ENCODE measurements at regions not wholly inside any gene's neighbourhood (a gene's known extent, or its start where the extent isn't known, plus 50 kb on each side); places are given as distances from the start of the nearest gene placed in this dataset.
"Not testable (repeated sequence)": the region's sequence is repeated elsewhere in the genome, so short reads cannot be mapped to it uniquely, and the experiment has no call there.

DNA sequence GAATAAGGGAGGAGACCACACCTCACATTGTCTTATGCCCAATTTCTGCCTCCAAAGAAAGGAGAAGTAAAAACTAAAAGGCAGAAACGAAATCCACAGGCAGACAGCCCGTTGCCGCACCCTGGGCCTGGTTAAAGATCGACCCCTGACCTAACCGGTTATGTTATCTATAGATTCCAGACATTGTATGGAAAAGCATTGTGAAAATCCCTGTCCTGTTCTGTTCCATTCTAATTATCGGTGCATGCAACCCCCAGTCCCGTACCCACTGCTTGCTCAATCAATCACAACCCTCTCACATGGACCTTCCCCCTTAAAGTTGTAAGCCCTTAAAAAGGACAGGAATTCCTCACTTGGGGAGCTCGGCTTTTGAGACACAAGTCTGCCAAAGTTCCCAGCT lies 117.1 kb upstream of the PPM1J start:
- H3K4me1 Mint-ChIP-seq (ENCODE audit: low read depth); H3K36me3 Mint-ChIP-seq (ENCODE audit: low read depth); ATAC-seq; POLR2A ChIA-PET; H3K9me3 Mint-ChIP-seq (ENCODE audit: insufficient read depth); H3K4me3 Mint-ChIP-seq; CTCF ChIA-PET; H3K27ac Mint-ChIP-seq; DNase-seq: not testable (repeated sequence)
- peaks cover 27% of the 10 kb centered on the region for H3K27me3 Mint-ChIP-seq (ENCODE audit: low read depth)

DNA sequence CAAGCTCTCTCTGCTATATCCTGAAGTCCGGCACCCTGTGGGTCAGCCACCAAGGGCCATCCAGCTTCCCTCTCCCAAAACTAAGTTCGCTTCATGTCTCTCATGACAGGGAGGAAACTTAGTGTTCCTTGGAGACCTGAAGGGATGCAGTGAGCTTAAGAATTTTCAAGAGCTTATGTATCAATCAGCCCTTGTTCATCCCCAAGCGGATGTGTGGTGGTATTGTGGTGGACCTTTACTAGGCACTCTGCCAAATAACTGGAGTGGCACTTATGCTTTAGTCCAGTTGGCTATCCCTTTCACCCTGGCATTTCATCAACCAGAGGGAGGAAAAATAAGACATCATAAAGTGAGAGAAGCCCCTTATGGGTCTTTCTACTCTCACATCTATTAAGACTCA lies 114.6 kb upstream of the PPM1J start:
- H3K36me3 Mint-ChIP-seq (ENCODE audit: low read depth); H3K27ac Mint-ChIP-seq; H3K4me1 Mint-ChIP-seq (ENCODE audit: low read depth); DNase-seq; H3K4me3 Mint-ChIP-seq; ATAC-seq; POLR2A ChIA-PET; H3K9me3 Mint-ChIP-seq (ENCODE audit: insufficient read depth): not testable (repeated sequence)
- CTCF ChIA-PET = interaction anchor here (0.7 to 1.4 kb wide), 3 partner anchors 9 to 243 kb away, joined by 3 read pairs; partner anchors contain the start of gene LRIG2
- H3K27me3 Mint-ChIP-seq (ENCODE audit: low read depth) = peaks cover 26% of the 10 kb centered on the region

DNA sequence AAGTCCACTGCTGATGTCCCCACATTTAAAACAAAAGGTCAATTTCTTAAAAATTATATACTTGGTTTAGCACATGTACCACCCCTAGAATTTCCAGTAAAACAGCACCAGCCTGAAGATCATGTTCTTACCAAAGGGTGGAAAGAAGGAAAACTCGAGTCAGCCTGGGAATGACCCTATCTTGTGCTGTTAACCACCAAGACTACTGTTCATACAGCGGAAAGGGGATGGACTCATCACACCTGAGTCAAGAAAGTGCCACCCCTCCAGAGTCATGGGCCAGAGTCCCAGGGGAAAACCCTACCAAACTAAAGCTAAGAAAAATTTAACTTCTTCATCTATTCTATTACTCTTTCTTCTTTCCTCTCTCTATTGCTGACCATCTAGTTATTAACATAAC lies 113.6 kb upstream of the PPM1J start:
- no peak for ATAC-seq
- POLR2A ChIA-PET = no interaction called here
- peaks cover 27% of the 10 kb centered on the region for H3K27me3 Mint-ChIP-seq (ENCODE audit: low read depth)

DNA sequence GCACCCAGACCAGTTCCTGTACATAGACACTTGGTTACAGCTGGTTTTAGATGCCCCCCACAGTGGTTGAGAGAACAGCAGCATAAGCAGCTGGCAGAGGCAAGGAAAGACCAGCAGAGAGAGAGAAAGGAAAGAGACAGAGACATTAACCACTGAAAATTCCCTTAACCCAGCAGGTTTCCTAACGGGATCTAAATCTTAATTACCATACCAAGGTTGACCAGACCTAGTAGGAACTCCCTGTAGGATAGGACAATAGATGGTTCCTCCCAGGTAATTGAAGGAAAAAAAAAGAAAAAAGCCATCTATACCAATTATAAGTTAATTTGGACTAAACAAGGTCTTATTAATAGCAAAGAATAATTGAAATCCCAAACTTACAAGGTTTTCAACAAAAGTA lies 112.3 kb upstream of the PPM1J start:
- H3K27ac Mint-ChIP-seq; ATAC-seq; POLR2A ChIA-PET; DNase-seq; H3K9me3 Mint-ChIP-seq (ENCODE audit: insufficient read depth); CTCF ChIA-PET; H3K4me1 Mint-ChIP-seq (ENCODE audit: low read depth); H3K4me3 Mint-ChIP-seq; H3K36me3 Mint-ChIP-seq (ENCODE audit: low read depth): not testable (repeated sequence)
- peaks cover 22% of the 10 kb centered on the region for H3K27me3 Mint-ChIP-seq (ENCODE audit: low read depth)

More for the DNA sequence above, 113.6 kb upstream of the PPM1J start:
- no peaks in the 10 kb centered on the region for H3K36me3 Mint-ChIP-seq (ENCODE audit: low read depth)
- H3K9me3 Mint-ChIP-seq (ENCODE audit: insufficient read depth) = no peaks in the 10 kb centered on the region
- CTCF ChIA-PET = interaction anchor here (0.9 kb wide), 1 partner anchor 110 kb away, joined by 3 read pairs; a partner anchor contains a TSS
- H3K4me1 Mint-ChIP-seq (ENCODE audit: low read depth) = peaks cover 2% of the 10 kb centered on the region
- no peak for DNase-seq
- H3K27ac Mint-ChIP-seq = no peak overlapping the region
- no peak overlapping the region for H3K4me3 Mint-ChIP-seq

DNA sequence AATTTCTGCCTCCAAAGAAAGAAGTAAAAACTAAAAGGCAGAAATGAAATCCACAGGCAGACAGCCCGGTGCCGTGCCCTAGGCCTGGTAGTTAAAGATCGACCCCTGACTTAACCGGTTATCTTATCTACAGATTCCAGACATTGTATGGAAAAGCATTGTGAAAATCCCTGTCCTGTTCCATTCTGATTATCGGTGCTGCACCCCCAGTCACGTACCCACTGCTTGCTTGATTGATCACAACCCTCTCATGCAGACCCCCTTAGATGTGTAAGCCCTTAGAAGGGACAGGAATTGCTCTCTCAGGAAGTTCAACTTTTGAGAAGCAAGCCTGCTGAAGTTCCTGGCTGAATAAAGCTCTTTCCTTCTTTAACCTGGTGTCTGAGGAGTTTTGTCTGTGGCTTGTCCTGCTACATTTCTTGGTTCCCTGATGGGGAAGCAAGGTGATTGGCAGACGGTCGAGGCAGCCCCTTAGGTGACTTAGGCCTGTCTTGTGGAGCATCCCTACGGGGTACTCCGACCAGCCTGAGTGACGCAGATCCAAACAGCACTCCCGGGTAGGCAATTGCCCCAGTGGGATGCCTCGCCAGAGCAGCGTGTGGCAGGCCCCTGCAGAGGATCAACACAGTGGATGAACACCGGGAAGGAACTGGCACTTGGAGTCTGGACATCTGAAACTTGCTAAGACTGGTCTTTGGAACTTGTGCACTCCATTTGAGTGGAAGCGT lies 111.2 kb upstream of the PPM1J start:
- Mint-ChIP-seq H3K4me1 (ENCODE audit: low read depth) (peaks cover 2% of the 10 kb centered on the region), H3K27ac (no peak overlapping the region), H3K4me3 (no peak overlapping the region), H3K27me3 (ENCODE audit: low read depth) (peaks cover 18% of the 10 kb centered on the region), H3K9me3 (ENCODE audit: insufficient read depth) (no peaks in the 10 kb centered on the region), H3K36me3 (ENCODE audit: low read depth) (no peaks in the 10 kb centered on the region)
- ChIA-PET CTCF (no interaction called here), POLR2A (no interaction called here)
- no peak for DNase-seq
- no peak for ATAC-seq

DNA sequence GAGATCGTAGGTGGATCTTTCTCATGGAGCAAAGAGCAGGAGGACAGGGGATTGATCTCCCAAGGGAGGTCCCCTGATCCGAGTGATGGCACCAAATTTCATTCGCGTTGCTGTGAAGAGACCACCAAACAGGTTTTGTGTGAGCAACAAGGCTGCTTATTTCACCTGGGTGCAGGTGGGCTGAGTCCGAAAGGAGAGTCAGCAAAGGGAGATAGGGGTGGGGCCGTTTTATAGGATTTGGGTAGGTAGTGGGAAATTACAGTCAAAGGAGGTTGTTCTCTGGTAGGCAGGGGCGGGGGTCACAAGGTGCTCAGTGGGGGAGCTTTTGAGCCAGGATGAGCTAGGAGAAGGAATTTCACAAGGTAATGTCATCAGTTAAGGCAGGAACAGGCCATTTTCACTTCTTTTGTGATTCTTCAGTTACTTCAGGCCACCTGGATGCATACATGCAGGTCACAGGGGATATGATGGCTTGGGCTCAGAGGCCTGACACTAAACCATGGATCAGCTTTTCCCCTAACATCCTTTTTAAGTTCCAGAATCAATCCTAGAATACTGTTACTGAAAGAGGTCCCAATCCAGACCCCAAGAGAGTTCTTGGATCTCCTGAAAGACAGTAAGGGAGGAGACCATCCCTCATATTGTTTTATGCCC lies 110.6 kb upstream of the PPM1J start:
- H3K36me3 Mint-ChIP-seq (ENCODE audit: low read depth); CTCF ChIA-PET; H3K9me3 Mint-ChIP-seq (ENCODE audit: insufficient read depth); H3K4me1 Mint-ChIP-seq (ENCODE audit: low read depth); ATAC-seq; DNase-seq; H3K27ac Mint-ChIP-seq; H3K4me3 Mint-ChIP-seq; POLR2A ChIA-PET: not testable (repeated sequence)
- H3K27me3 Mint-ChIP-seq (ENCODE audit: low read depth) = peaks cover 18% of the 10 kb centered on the region

DNA sequence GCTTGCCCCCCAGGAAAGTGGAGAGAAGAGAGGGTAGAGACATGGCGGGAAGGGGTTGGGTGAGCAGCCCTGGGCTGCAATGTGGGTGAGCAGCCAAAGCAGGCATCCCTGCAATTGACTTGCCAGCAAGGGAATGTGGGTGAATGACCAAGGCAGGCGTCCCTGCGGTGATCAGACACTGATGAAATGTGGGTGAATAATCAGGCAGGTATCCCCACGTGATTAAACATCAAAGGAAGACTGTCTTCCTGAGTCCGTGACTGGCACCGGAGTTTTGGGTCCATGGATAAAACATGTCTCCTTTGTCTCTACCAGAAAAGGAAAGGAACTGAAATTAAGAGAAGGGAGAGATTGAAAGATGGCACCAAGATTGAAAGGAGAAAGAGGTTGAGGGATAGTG lies 109.9 kb upstream of the PPM1J start:
- H3K27ac Mint-ChIP-seq; CTCF ChIA-PET; H3K4me3 Mint-ChIP-seq; H3K9me3 Mint-ChIP-seq (ENCODE audit: insufficient read depth); H3K36me3 Mint-ChIP-seq (ENCODE audit: low read depth); DNase-seq; H3K4me1 Mint-ChIP-seq (ENCODE audit: low read depth); POLR2A ChIA-PET; ATAC-seq: not testable (repeated sequence)
- H3K27me3 Mint-ChIP-seq (ENCODE audit: low read depth) = peaks cover 20% of the 10 kb centered on the region

DNA sequence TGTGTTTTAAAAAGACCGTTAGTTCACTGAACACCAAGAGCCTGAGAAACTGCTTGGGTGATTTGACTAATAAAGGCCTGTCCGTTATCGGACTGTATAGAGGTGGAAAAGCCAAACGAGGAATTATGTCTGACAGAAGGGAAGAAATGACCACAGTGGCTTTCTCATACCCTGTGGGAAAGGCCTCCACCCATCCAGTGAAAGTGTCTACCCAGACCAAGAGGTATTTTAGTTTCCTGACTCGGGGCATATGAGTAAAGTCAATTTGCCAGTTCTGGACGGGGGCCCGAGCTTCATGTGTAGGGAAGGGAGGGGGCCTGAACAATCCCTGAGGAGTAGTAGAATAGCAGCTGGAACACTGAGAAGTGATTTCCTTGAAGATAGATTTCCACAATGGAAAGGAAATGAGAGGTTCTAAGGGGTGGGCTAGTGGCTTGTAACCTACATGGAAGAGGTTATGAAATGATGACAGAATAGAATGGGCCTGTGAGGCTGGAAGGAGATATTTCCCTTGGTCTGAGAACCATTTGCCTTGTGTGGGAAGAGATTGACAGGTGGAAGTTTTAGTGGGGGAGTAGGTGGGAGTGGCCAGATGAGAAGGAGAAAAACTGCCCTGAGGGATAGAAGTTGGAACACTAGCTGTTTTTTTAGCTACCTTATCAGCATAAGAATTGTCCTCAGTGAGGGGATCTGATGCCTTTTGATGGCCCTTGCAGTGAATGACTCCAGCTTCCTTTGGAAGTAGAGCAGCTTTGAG lies 106.4 kb upstream of the PPM1J start:
- not testable (repeated sequence) for DNase-seq
- H3K27me3 Mint-ChIP-seq (ENCODE audit: low read depth) = peaks cover 20% of the 10 kb centered on the region

DNA sequence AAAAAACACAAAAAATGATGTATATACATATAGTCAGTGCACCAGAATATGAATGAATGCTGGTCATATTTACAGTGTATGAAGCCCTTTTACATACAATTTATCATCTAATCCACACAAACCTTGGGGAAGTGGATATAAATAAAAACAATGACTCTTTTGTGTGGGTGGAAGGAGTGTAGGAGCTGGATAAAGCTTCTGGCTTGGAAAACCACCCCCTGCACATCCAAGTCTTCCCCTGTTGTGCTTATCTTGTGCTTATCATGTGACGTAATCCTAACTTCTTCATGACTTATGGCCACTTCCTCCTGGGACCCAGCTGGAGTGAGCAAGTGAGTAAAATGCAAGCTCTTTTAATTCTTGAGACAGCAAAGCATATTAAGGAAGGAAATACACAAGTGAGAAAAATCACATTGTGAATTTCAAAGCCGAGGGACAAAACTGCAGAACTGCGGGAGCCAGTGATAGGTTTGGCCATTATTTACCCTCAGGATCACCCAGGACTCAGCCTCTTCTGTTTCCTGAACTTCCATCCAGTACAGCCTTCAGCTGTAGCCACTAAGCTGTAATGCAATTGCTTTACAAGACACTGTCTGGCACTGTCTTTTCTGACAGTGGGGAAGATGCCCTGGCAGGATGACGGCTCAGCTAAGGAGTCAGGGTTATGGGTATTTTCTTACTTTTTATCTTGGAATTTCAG lies 104.0 kb upstream of the PPM1J start:
- no peak for DNase-seq
- no peak overlapping the region for H3K27ac Mint-ChIP-seq
- ChIA-PET CTCF (interaction anchor here (0.7 kb wide), 1 partner anchor 61 kb away, joined by 3 read pairs; no protein-coding TSS in a partner anchor), POLR2A (no interaction called here)
- no peak overlapping the region for H3K4me3 Mint-ChIP-seq
- peaks cover 4% of the 10 kb centered on the region for H3K4me1 Mint-ChIP-seq (ENCODE audit: low read depth)
- H3K9me3 Mint-ChIP-seq (ENCODE audit: insufficient read depth) = no peaks in the 10 kb centered on the region
- peaks cover 8% of the 10 kb centered on the region for H3K27me3 Mint-ChIP-seq (ENCODE audit: low read depth)
- ATAC-seq = no peak
- no peaks in the 10 kb centered on the region for H3K36me3 Mint-ChIP-seq (ENCODE audit: low read depth)

More for the DNA sequence above, 106.4 kb upstream of the PPM1J start:
- H3K4me1 Mint-ChIP-seq (ENCODE audit: low read depth); H3K36me3 Mint-ChIP-seq (ENCODE audit: low read depth); H3K9me3 Mint-ChIP-seq (ENCODE audit: insufficient read depth); H3K27ac Mint-ChIP-seq; POLR2A ChIA-PET; H3K4me3 Mint-ChIP-seq; ATAC-seq: not testable (repeated sequence)
- CTCF ChIA-PET = interaction anchor here (1.3 kb wide), 1 partner anchor 252 kb away, joined by 4 read pairs; the partner anchor contains the start of gene LRIG2

DNA sequence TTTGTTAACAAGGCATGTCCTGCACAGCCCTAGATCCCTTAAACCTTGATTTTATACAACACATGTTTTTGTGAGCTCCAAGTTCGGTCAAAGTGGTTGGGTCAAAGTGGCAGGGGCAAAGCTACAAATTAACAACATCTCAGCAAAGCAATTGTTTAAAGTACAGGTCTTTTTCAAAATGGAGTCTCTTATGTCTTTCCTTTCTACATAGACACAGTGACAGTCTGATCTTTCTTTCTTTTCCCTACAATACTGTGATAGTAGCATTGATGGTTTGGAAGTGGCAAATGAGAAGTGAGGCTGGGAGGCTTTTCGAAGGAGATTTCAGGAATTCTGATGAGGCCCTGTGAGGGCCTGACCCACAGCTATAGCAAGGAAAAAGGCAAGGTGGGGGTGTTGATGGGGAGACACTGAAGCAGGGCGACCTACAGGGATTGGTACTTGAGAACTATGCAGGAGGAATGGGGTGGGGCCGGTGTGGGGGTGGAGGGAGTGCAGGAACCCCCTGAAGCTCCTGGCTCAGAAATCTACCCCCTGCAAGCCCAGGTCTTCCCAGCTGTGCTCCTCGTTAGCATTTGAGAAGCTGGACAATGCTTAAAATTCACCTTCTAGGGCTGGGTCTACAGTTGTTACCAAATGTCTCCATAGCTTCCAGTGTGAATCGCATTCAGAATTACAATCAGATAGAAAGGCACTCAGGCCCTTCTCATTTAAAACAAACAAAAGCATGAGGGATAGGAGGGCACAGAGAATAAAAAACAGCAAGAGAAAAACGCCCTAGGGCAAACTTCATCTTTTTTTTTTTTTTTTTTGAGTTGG lies 102.6 kb upstream of the PPM1J start:
- CTCF ChIA-PET = no interaction called here
- no peaks in the 10 kb centered on the region for H3K9me3 Mint-ChIP-seq (ENCODE audit: insufficient read depth)
- no peak for ATAC-seq
- H3K27ac Mint-ChIP-seq = no peak overlapping the region
- peaks cover 4% of the 10 kb centered on the region for H3K4me1 Mint-ChIP-seq (ENCODE audit: low read depth)
- H3K36me3 Mint-ChIP-seq (ENCODE audit: low read depth) = no peaks in the 10 kb centered on the region
- H3K27me3 Mint-ChIP-seq (ENCODE audit: low read depth) = peaks cover 8% of the 10 kb centered on the region
- DNase-seq = no peak
- POLR2A ChIA-PET = no interaction called here
- no peak overlapping the region for H3K4me3 Mint-ChIP-seq

DNA sequence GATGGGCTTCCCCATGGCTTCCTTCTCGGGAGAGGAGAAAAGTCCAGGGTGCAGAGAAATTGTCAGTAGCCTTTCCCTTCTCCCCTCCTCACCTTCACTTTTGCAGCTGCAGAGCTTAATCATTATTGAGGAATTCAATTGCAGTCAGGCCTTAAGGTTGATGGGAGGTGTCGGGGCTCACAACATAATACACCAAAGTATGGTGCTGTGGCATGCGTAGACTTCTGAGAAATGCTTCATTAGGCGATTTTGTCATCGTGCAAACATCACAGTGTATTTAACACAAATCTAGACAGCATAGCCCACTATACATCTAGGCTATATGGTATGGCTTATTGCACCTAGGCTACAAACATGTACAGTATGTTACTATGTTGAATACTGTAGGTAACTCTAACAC lies 100.2 kb upstream of the PPM1J start:
- CTCF ChIA-PET = no interaction called here
- Mint-ChIP-seq H3K4me3 (no peak overlapping the region), H3K36me3 (ENCODE audit: low read depth) (no peaks in the 10 kb centered on the region), H3K27me3 (ENCODE audit: low read depth) (peaks cover 10% of the 10 kb centered on the region), H3K4me1 (ENCODE audit: low read depth) (peaks cover 4% of the 10 kb centered on the region), H3K27ac (no peak overlapping the region), H3K9me3 (ENCODE audit: insufficient read depth) (no peaks in the 10 kb centered on the region)
- ATAC-seq = no peak
- DNase-seq = no peak
- POLR2A ChIA-PET = no interaction called here

Measured in activated CD8-positive, alpha-beta T cell treated with anti-CD3 and anti-CD28 coated beads, Interleukin-2, amount 10 ng/mL, durations not matched to agents 7 days and 5 days (primary cell).